Osteoblast (primary cell): ENCODE measurements at regions not wholly inside any gene's neighbourhood (a gene's known extent, or its start where the extent isn't known, plus 50 kb on each side); places are given as distances from the start of the nearest gene placed in this dataset.

Experiments used
- DNase-seq: peaks from one replicate; pipeline ENCODE4 v3.0.0; 2011; ENCODE audit warnings: low spot score, mixed read lengths; ENCODE audit not compliant: insufficient read length; ENCODE audit errors: missing footprints
- H2AFZ ChIP-seq: 2 replicates; pipeline ENCODE4 v1.6.0; 2011; ENCODE audit warnings: mild to moderate bottlenecking, low read length
- H3K27ac ChIP-seq: 2 replicates; pipeline ENCODE4 v1.5.1; 2011; ENCODE audit warnings: mild to moderate bottlenecking, low read depth, low read length, moderate library complexity
- H3K27me3 ChIP-seq: 2 replicates; pipeline ENCODE4 v1.6.0; 2012; ENCODE audit warnings: mild to moderate bottlenecking, control low read depth, inconsistent platforms, low read length, moderate library complexity; ENCODE audit not compliant: insufficient read depth
- H3K36me3 ChIP-seq: 2 replicates; pipeline ENCODE4 v1.5.1; 2011; ENCODE audit warnings: mild to moderate bottlenecking, low read length, control low read depth, moderate library complexity; ENCODE audit not compliant: insufficient read depth
- H3K4me1 ChIP-seq: 2 replicates; pipeline ENCODE4 v1.5.1; 2011; ENCODE audit warnings: mild to moderate bottlenecking, low read length, control low read depth, moderate library complexity; ENCODE audit not compliant: insufficient read depth
- H3K4me2 ChIP-seq: 2 replicates; pipeline ENCODE4 v1.6.0; 2011; ENCODE audit warnings: mild to moderate bottlenecking, low read length; ENCODE audit not compliant: insufficient read depth
- H3K4me3 ChIP-seq: fragments of 200-600 bp; sonication (generic); 3 replicates; pipeline ENCODE4 v1.5.1; 2012; ENCODE audit warnings: mild to moderate bottlenecking, low read length, inconsistent platforms; ENCODE audit not compliant: insufficient read depth
- H3K79me2 ChIP-seq: 2 replicates; pipeline ENCODE4 v1.6.0; 2012; ENCODE audit warnings: mild to moderate bottlenecking, low read length, control low read depth, inconsistent platforms; ENCODE audit not compliant: insufficient read depth
- H3K9me3 ChIP-seq: 2 replicates; pipeline ENCODE4 v1.5.1; 2011; ENCODE audit warnings: low read depth, low read length, control low read depth
- H4K20me1 ChIP-seq: 2 replicates; pipeline ENCODE4 v1.6.0; 2012; ENCODE audit warnings: mild to moderate bottlenecking, low read length, control low read depth; ENCODE audit not compliant: insufficient read depth
- CTCF ChIP-seq: IDR thresholded peaks from 2 replicates; pipeline ENCODE4 v1.5.1; 2011; ENCODE audit warnings: mild to moderate bottlenecking, low read depth, low read length, moderate library complexity; ENCODE audit errors: extremely low read depth

- TF ChIP-seq CTCF: no peak
- H2AFZ ChIP-seq: no peak overlapping the region
- no peaks in the 10 kb centered on the region for H3K9me3 ChIP-seq
- no peak for DNase-seq
- H3K4me3 ChIP-seq: no peak overlapping the region
- H3K36me3 ChIP-seq: no peaks in the 10 kb centered on the region
- H3K27me3 ChIP-seq: no peaks in the 10 kb centered on the region
- H3K27ac ChIP-seq: no peak overlapping the region
- H3K79me2 ChIP-seq: no peaks in the 10 kb centered on the region
- no peaks in the 10 kb centered on the region for H3K4me1 ChIP-seq
- no peak overlapping the region for H3K4me2 ChIP-seq
- no peaks in the 10 kb centered on the region for H4K20me1 ChIP-seq
Measured at GRCh38 chr18:71327441-71327840, 1038.6 kb downstream of the SOCS6 start.

- Histone ChIP-seq H3K27me3 (no peaks in the 10 kb centered on the region), H2AFZ (no peak overlapping the region), H3K4me2 (no peak overlapping the region), H3K36me3 (no peaks in the 10 kb centered on the region), H3K27ac (no peak overlapping the region), H3K4me1 (no peaks in the 10 kb centered on the region), H3K4me3 (no peak overlapping the region), H4K20me1 (no peaks in the 10 kb centered on the region), H3K79me2 (no peaks in the 10 kb centered on the region), H3K9me3 (no peaks in the 10 kb centered on the region)
- no peak for TF ChIP-seq CTCF
- DNase-seq: no peak
Measured at GRCh38 chr18:71326826-71327225, 1038.0 kb downstream of the SOCS6 start.

GRCh38 chr18:71324356-71324755, 1035.5 kb downstream of the SOCS6 start:
- no peak for TF ChIP-seq CTCF
- Histone ChIP-seq H3K27ac (no peak overlapping the region), H3K4me1 (no peaks in the 10 kb centered on the region), H3K36me3 (no peaks in the 10 kb centered on the region), H3K4me3 (no peak overlapping the region), H3K27me3 (no peaks in the 10 kb centered on the region), H2AFZ (no peak overlapping the region), H3K9me3 (no peaks in the 10 kb centered on the region), H3K79me2 (no peaks in the 10 kb centered on the region), H3K4me2 (no peak overlapping the region), H4K20me1 (no peaks in the 10 kb centered on the region)
- DNase-seq: no peak

- no peaks in the 10 kb centered on the region for H3K79me2 ChIP-seq
- no peaks in the 10 kb centered on the region for H3K36me3 ChIP-seq
- H3K27me3 ChIP-seq: no peaks in the 10 kb centered on the region
- no peak overlapping the region for H3K27ac ChIP-seq
- no peak for TF ChIP-seq CTCF
- no peak overlapping the region for H3K4me3 ChIP-seq
- no peak for DNase-seq
- no peak overlapping the region for H3K4me2 ChIP-seq
- no peaks in the 10 kb centered on the region for H3K4me1 ChIP-seq
- no peaks in the 10 kb centered on the region for H3K9me3 ChIP-seq
- H2AFZ ChIP-seq: no peak overlapping the region
- no peaks in the 10 kb centered on the region for H4K20me1 ChIP-seq
Measured at GRCh38 chr18:71322201-71322600, 1033.4 kb downstream of the SOCS6 start.
